ENCODE measurements at regions not wholly inside any gene's neighbourhood (a gene's known extent, or its start where the extent isn't known, plus 50 kb on each side); places are given as distances from the start of the nearest gene placed in this dataset.

DNA sequence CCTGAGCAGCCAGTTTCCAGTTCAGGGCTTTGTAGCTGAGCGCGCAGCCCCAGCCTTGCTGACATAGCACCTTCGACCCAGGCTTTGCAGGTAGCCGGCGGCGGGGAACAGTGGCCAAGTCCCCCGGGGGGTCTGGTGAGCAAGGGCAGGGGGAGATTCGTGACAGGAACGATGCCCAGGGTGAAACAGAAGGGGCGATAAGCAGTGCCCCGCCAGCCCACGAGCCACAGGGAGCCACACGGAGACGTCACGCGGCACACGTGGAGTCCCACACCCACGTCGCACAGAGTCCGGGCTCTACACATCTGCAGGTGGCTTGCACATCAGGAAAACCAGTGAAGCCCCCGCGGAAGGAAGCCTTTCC is 127.2 kb downstream of the SOX1 start:
- Histone ChIP-seq H3K36me3 (ENCODE audit: control insufficient read depth in 4 of 4, insufficient read depth in 4 of 4, low read length in 4 of 4) (no peaks in the 10 kb centered on the region), H3K9ac (ENCODE audit: insufficient read depth in 1 of 2, low read length in 2 of 2) (no peak overlapping the region), H3K9me3 (ENCODE audit: control insufficient read depth in 4 of 4, insufficient read depth in 3 of 4, low read length in 3 of 4) (peaks cover 0 to 21% (median 0%) of the 10 kb centered on the region in 4 donors), H3K4me1 (ENCODE audit: control insufficient read depth in 5 of 5, insufficient read depth in 5 of 5, low read length in 5 of 5) (no peaks in the 10 kb centered on the region), H3K27ac (ENCODE audit: low read depth in 1 of 2, low read length in 1 of 2) (no peak overlapping the region), H3K4me3 (no peak overlapping the region), H3K27me3 (ENCODE audit: control insufficient read depth in 3 of 3, insufficient read depth in 3 of 3, low read length in 2 of 3) (peaks cover 0 to 15% (median 0%) of the 10 kb centered on the region in 3 donors)
- WGBS, 2 donors: 88 to 92% methylated on average over 22 of the region's 22 CpGs
- DNase-seq (no peak), ATAC-seq (ENCODE audit: insufficient read depth, low FRiP score) (no peak)
- TF ChIP-seq, protein P1, sequence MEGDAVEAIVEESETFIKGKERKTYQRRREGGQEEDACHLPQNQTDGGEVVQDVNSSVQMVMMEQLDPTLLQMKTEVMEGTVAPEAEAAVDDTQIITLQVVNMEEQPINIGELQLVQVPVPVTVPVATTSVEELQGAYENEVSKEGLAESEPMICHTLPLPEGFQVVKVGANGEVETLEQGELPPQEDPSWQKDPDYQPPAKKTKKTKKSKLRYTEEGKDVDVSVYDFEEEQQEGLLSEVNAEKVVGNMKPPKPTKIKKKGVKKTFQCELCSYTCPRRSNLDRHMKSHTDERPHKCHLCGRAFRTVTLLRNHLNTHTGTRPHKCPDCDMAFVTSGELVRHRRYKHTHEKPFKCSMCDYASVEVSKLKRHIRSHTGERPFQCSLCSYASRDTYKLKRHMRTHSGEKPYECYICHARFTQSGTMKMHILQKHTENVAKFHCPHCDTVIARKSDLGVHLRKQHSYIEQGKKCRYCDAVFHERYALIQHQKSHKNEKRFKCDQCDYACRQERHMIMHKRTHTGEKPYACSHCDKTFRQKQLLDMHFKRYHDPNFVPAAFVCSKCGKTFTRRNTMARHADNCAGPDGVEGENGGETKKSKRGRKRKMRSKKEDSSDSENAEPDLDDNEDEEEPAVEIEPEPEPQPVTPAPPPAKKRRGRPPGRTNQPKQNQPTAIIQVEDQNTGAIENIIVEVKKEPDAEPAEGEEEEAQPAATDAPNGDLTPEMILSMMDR (IDR thresholded peaks at IDR 0.05; ENCODE audit: control extremely low read depth, extremely low read depth): no peak

DNA sequence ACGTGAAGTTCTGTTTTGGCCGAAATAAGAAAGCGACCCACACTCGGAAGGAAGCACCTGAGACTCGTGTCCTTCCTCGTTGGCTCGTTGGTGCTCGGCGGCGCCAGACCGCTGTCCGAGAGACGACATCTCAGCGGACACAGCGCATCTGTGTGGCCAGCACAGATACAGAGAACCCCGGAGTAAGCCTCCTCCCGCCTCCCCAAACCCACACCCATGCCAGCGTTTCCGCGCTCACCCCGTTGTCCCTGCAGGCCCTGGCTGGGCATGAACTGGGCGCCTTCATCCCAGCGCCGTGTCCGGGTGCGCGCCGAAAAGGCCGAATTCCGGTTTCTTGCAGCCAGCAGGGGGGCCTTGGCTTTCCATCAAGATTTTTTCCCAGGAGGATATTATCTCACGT is 127.6 kb downstream of the SOX1 start:
- no peaks in the 10 kb centered on the region for H3K36me3 ChIP-seq (ENCODE audit: control insufficient read depth in 4 of 4, insufficient read depth in 4 of 4, low read length in 4 of 4)
- H3K27ac ChIP-seq (ENCODE audit: low read depth in 1 of 2, low read length in 1 of 2): no peak overlapping the region
- H3K4me1 ChIP-seq (ENCODE audit: control insufficient read depth in 5 of 5, insufficient read depth in 5 of 5, low read length in 5 of 5): no peaks in the 10 kb centered on the region
- TF ChIP-seq, protein P1 (IDR thresholded peaks at IDR 0.05; ENCODE audit: control extremely low read depth, extremely low read depth): no peak
- H3K9ac ChIP-seq (ENCODE audit: insufficient read depth in 1 of 2, low read length in 2 of 2): no peak overlapping the region
- no peak overlapping the region for H3K4me3 ChIP-seq
- ATAC-seq (ENCODE audit: insufficient read depth, low FRiP score) (no peak), DNase-seq (no peak)
- H3K9me3 ChIP-seq (ENCODE audit: control insufficient read depth in 4 of 4, insufficient read depth in 3 of 4, low read length in 3 of 4): peaks cover 0 to 21% (median 0%) of the 10 kb centered on the region in 4 donors
- peaks cover 0 to 15% (median 0%) of the 10 kb centered on the region in 3 donors for H3K27me3 ChIP-seq (ENCODE audit: control insufficient read depth in 3 of 3, insufficient read depth in 3 of 3, low read length in 2 of 3)
- WGBS, 2 donors: 90 to 94% methylated on average over 31 of the region's 31 CpGs

DNA sequence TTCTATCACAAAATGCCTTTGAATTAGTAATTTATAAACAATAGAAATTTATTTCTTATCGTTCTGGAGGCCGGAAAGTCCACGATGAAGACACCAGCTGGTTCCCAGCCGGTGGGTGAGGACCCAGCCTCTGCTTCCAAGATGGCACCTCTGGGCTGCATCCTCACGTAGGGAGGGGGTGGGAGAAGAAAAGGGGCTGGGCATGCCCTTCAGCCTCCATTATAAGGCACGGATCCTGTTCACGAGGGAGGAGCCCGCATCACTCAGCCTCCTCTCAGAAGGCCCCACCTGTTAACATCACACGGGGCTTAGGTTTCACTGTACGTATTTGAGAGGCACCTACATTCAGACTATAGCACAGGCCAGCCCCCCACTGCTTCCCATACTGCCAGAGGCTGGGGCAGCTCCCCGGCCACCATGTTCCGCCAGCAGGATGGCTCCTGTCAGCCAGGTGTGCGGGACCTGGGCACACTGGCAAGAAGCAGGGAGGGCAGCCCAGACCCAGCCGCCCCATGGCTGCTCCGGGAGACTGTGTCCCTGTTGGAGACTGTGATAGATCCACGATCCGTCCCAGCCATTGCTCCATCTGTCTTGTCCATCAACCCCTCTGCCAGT is 131.6 kb downstream of the SOX1 start:
- TF ChIP-seq, protein P1 (IDR thresholded peaks at IDR 0.05; ENCODE audit: control extremely low read depth, extremely low read depth): no peak
- peaks cover under 1 to 26% (median 5%) of the 10 kb centered on the region in 3 donors for H3K27me3 ChIP-seq (ENCODE audit: control insufficient read depth in 3 of 3, insufficient read depth in 3 of 3, low read length in 2 of 3)
- H3K4me3 ChIP-seq: no peak overlapping the region
- no peaks in the 10 kb centered on the region for H3K36me3 ChIP-seq (ENCODE audit: control insufficient read depth in 4 of 4, insufficient read depth in 4 of 4, low read length in 4 of 4)
- no peak overlapping the region for H3K9ac ChIP-seq (ENCODE audit: insufficient read depth in 1 of 2, low read length in 2 of 2)
- H3K4me1 ChIP-seq (ENCODE audit: control insufficient read depth in 5 of 5, insufficient read depth in 5 of 5, low read length in 5 of 5): no peaks in the 10 kb centered on the region
- ATAC-seq (ENCODE audit: insufficient read depth, low FRiP score) (no peak), DNase-seq (no peak)
- 82 to 87% methylated on average over 17 of the region's 17 CpGs for WGBS, 2 donors
- peaks cover 0 to 11% (median 0%) of the 10 kb centered on the region in 4 donors for H3K9me3 ChIP-seq (ENCODE audit: control insufficient read depth in 4 of 4, insufficient read depth in 3 of 4, low read length in 3 of 4)
- no peak overlapping the region for H3K27ac ChIP-seq (ENCODE audit: low read depth in 1 of 2, low read length in 1 of 2)

DNA sequence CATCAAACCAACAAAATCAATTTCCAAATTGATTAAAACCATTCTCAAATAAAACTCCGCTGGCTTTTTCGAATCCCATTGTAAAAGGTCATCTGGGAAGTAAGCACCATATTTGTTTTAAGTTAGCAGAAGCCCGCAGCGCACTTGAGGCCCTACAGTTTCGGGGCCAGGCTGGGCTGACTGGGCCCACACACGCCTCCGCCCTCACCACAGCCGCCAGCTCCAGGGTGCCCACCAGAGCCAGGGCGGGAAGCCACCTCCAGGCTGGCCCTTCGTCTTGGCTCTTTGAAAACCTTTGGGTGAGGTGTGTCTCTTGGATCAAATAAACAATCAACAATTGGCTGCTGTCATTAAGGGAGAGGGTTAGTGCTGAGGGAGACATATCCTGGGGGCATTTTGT is 133.3 kb downstream of the SOX1 start:
- no peaks in the 10 kb centered on the region for H3K4me1 ChIP-seq (ENCODE audit: control insufficient read depth in 5 of 5, insufficient read depth in 5 of 5, low read length in 5 of 5)
- no peak overlapping the region for H3K9ac ChIP-seq (ENCODE audit: insufficient read depth in 1 of 2, low read length in 2 of 2)
- 78 to 86% methylated on average over 10 of the region's 10 CpGs for WGBS, 2 donors
- DNase-seq (no peak), ATAC-seq (ENCODE audit: insufficient read depth, low FRiP score) (no peak)
- no peak overlapping the region for H3K27ac ChIP-seq (ENCODE audit: low read depth in 1 of 2, low read length in 1 of 2)
- peaks cover 0 to 7% (median 0%) of the 10 kb centered on the region in 4 donors for H3K9me3 ChIP-seq (ENCODE audit: control insufficient read depth in 4 of 4, insufficient read depth in 3 of 4, low read length in 3 of 4)
- no peak overlapping the region for H3K4me3 ChIP-seq
- TF ChIP-seq, protein P1 (IDR thresholded peaks at IDR 0.05; ENCODE audit: control extremely low read depth, extremely low read depth): no peak
- H3K27me3 ChIP-seq (ENCODE audit: control insufficient read depth in 3 of 3, insufficient read depth in 3 of 3, low read length in 2 of 3): peaks cover 5 to 43% (median 18%) of the 10 kb centered on the region in 3 donors
- no peaks in the 10 kb centered on the region for H3K36me3 ChIP-seq (ENCODE audit: control insufficient read depth in 4 of 4, insufficient read depth in 4 of 4, low read length in 4 of 4)

Data from lung (tissue), 11 donors.